ENCODE measurements at regions not wholly inside any gene's neighbourhood (a gene's known extent, or its start where the extent isn't known, plus 50 kb on each side); places are given as distances from the start of the nearest gene placed in this dataset.
A peak's percentile ranks its signal among the peaks of the same experiment; 100 is the strongest.

- Histone ChIP-seq H3K9me3 (no peaks in the 10 kb centered on the region), H3K4me3 (ENCODE audit: low read depth in 1 of 2, low read length in 1 of 2) (no peak overlapping the region), H3K27ac (no peak overlapping the region), H3K27me3 (no peaks in the 10 kb centered on the region), H3K36me3 (no peaks in the 10 kb centered on the region), H3K4me1 (ENCODE audit: control insufficient read depth in 1 of 2, insufficient read depth in 1 of 2, low read depth in 1 of 2, low read length in 1 of 2) (peaks cover 7 to 8% of the 10 kb centered on the region in 2 experiments)
- TF ChIP-seq CTCF (IDR thresholded peaks at IDR 0.05) = no peak
Observed at GRCh38 chr18:2442006-2442405, 129.3 kb downstream of the METTL4 start.

GRCh38 chr18:2442726-2443275 is 128.5 kb downstream of the METTL4 start:
- Histone ChIP-seq H3K9me3 (no peaks in the 10 kb centered on the region), H3K27me3 (no peaks in the 10 kb centered on the region), H3K4me1 (ENCODE audit: control insufficient read depth in 1 of 2, insufficient read depth in 1 of 2, low read depth in 1 of 2, low read length in 1 of 2) (peaks cover 7 to 8% of the 10 kb centered on the region in 2 experiments), H3K36me3 (no peaks in the 10 kb centered on the region), H3K27ac (no peak overlapping the region), H3K4me3 (ENCODE audit: low read depth in 1 of 2, low read length in 1 of 2) (no peak overlapping the region)
- TF ChIP-seq CTCF (IDR thresholded peaks at IDR 0.05) = no peak

- peaks cover 19 to 21% of the 10 kb centered on the region in 2 experiments for H3K4me1 ChIP-seq (ENCODE audit: control insufficient read depth in 1 of 2, insufficient read depth in 1 of 2, low read depth in 1 of 2, low read length in 1 of 2)
- no peak overlapping the region for H3K27ac ChIP-seq
- no peaks in the 10 kb centered on the region for H3K27me3 ChIP-seq
- no peaks in the 10 kb centered on the region for H3K9me3 ChIP-seq
- H3K36me3 ChIP-seq = no peaks in the 10 kb centered on the region
- no peak overlapping the region for H3K4me3 ChIP-seq (ENCODE audit: low read depth in 1 of 2, low read length in 1 of 2)
- no peak for TF ChIP-seq CTCF (IDR thresholded peaks at IDR 0.05)
Observed at GRCh38 chr18:2444201-2444875, 127.0 kb downstream of the METTL4 start.

GRCh38 chr18:2448565-2449151 is 122.6 kb downstream of the METTL4 start:
- Histone ChIP-seq H3K27ac (peak overlapping the region; percentile 75), H3K4me1 (ENCODE audit: control insufficient read depth in 1 of 2, insufficient read depth in 1 of 2, low read depth in 1 of 2, low read length in 1 of 2) (peaks cover 19 to 29% of the 10 kb centered on the region in 2 experiments), H3K27me3 (no peaks in the 10 kb centered on the region), H3K36me3 (no peaks in the 10 kb centered on the region), H3K9me3 (no peaks in the 10 kb centered on the region), H3K4me3 (ENCODE audit: low read depth in 1 of 2, low read length in 1 of 2) (no peak overlapping the region)
- no peak for TF ChIP-seq CTCF (IDR thresholded peaks at IDR 0.05)

- H3K27me3 ChIP-seq = no peaks in the 10 kb centered on the region
- H3K27ac ChIP-seq = no peak overlapping the region
Observed at GRCh38 chr18:2451556-2451955, 119.7 kb downstream of the METTL4 start.

More at GRCh38 chr18:2451556-2451955, 119.7 kb downstream of the METTL4 start:
- TF ChIP-seq CTCF (IDR thresholded peaks at IDR 0.05) = no peak
- peaks cover 13 to 22% of the 10 kb centered on the region in 2 experiments for H3K4me1 ChIP-seq (ENCODE audit: control insufficient read depth in 1 of 2, insufficient read depth in 1 of 2, low read depth in 1 of 2, low read length in 1 of 2)
- H3K4me3 ChIP-seq (ENCODE audit: low read depth in 1 of 2, low read length in 1 of 2) = no peak overlapping the region
- no peaks in the 10 kb centered on the region for H3K36me3 ChIP-seq
- no peaks in the 10 kb centered on the region for H3K9me3 ChIP-seq
